ENCODE measurements at regions not wholly inside any gene's neighbourhood (a gene's known extent, or its start where the extent isn't known, plus 50 kb on each side); places are given as distances from the start of the nearest gene placed in this dataset.

DNA sequence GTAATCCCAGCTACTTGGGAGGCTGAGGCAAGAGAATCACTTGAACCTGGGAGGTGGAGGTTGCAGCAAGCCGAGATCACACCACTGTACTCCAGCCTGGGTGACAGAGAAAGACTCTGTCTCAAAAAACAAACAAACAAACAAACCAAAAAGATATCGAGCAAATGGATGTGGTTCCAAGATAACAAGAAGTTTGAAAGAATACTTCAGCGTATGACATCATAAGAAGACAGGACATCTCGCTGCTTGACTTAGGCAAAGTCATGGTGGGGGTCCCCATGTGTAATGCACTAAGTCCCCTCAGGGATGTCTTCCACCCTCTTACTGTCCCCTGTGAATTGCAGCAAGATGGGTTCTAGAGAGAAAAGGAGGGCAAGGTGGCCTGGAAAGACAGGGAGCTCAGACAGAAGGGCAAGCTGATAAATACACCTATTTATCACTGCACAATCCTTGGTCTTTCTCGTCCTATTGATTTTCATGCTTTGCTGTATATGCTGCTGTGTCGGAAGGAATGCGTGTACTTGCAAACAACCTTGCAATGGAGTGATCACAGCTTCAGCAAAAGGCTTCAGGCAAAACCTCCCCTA is 115.0 kb downstream of the BDH1 start:
- no peaks in the 10 kb centered on the region for H3K9me3 ChIP-seq (ENCODE audit: insufficient read depth in 2 of 2, low read depth in 1 of 2, low read length in 1 of 2)
- no peak overlapping the region for H2AFZ ChIP-seq (ENCODE audit: low read length)
- no peaks in the 10 kb centered on the region for H3K79me1 ChIP-seq (ENCODE audit: low read depth, low read length)
- no peaks in the 10 kb centered on the region for H4K20me1 ChIP-seq (replicated peaks in 1 of 2; ENCODE audit: control insufficient read depth in 1 of 2, insufficient read depth in 2 of 2, low read length in 2 of 2)
- no peak overlapping the region for H2BK15ac ChIP-seq (ENCODE audit: low read length)
- H3K4ac ChIP-seq (replicated peaks; ENCODE audit: insufficient read length, low read depth, low read length), result no peak overlapping the region
- no peak overlapping the region for H3K9ac ChIP-seq (replicated peaks in 1 of 4; ENCODE audit: extremely low read depth in 1 of 4, low read depth in 3 of 4, low read length in 3 of 4)
- H3K4me2 ChIP-seq (ENCODE audit: insufficient read depth in 1 of 2, low read depth in 2 of 2, low read length in 2 of 2), result no peak overlapping the region
- no peak overlapping the region for H3K23ac ChIP-seq (ENCODE audit: insufficient read length)
- H3K27ac ChIP-seq (ENCODE audit: low read depth, low read length), result no peak overlapping the region
- no peak overlapping the region for H4K91ac ChIP-seq (replicated peaks; ENCODE audit: insufficient read length, low read length)
- H3K79me2 ChIP-seq (ENCODE audit: control insufficient read depth in 1 of 2, insufficient read depth in 2 of 2, low read length in 2 of 2), result no peaks in the 10 kb centered on the region
- H4K8ac ChIP-seq (ENCODE audit: extremely low read depth, insufficient read depth, low read length), result no peak overlapping the region
- TF ChIP-seq RFX5 (IDR thresholded peaks at IDR 0.05; ENCODE audit: borderline replicate concordance, low read depth, low read length) (no peak), TEAD4 (IDR thresholded peaks at IDR 0.05; ENCODE audit: low read depth, low read length) (no peak), SP2 (IDR thresholded peaks at IDR 0.05; ENCODE audit: low read length) (no peak), SP1 (IDR thresholded peaks at IDR 0.05; ENCODE audit: low read depth, low read length) (no peak), HDAC2 (IDR thresholded peaks at IDR 0.05; ENCODE audit: borderline replicate concordance in 1 of 2, low read depth in 2 of 2, low read length in 2 of 2) (no peak), SUZ12 (IDR thresholded peaks at IDR 0.05; ENCODE audit: low read length) (no peak), RBBP5 (IDR thresholded peaks at IDR 0.05; ENCODE audit: borderline replicate concordance, low read depth, low read length) (no peak), ZNF274 (IDR thresholded peaks at IDR 0.05; ENCODE audit: borderline replicate concordance, extremely low read depth, low read length) (no peak), JUND (IDR thresholded peaks at IDR 0.05; ENCODE audit: low read length) (no peak), BCL11A (IDR thresholded peaks at IDR 0.05; ENCODE audit: low read depth in 2 of 2, low read length in 2 of 2) (no peak)
- TF ChIP-seq, protein P1, sequence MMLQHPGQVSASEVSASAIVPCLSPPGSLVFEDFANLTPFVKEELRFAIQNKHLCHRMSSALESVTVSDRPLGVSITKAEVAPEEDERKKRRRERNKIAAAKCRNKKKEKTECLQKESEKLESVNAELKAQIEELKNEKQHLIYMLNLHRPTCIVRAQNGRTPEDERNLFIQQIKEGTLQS (IDR thresholded peaks at IDR 0.05; ENCODE audit: insufficient read depth, low read depth, low read length), result no peak
- H3K56ac ChIP-seq (replicated peaks; ENCODE audit: insufficient read length, low read depth, low read length), result no peak overlapping the region
- POLR2A ChIA-PET (ENCODE audit: partially characterized antibody), result no interaction called here
- no peak overlapping the region for H2AK5ac ChIP-seq (ENCODE audit: low read depth, low read length)
- no peak overlapping the region for H2BK12ac ChIP-seq (ENCODE audit: low read depth, low read length)
- no peaks in the 10 kb centered on the region for H3K23me2 ChIP-seq (ENCODE audit: low read depth, low read length)
- CTCF ChIA-PET (ENCODE audit: partially characterized antibody), result interaction anchor here (1.0 to 1.1 kb wide), 2 partner anchors 18 to 184 kb away, joined by 4 read pairs; no protein-coding TSS in a partner anchor
- H3K18ac ChIP-seq (ENCODE audit: extremely low read depth, low read length), result no peak overlapping the region
- no peak overlapping the region for H2BK120ac ChIP-seq (replicated peaks; ENCODE audit: low read depth, low read length)
- no peaks in the 10 kb centered on the region for H3K4me1 ChIP-seq (replicated peaks in 1 of 4; ENCODE audit: control insufficient read depth in 3 of 4, insufficient read depth in 4 of 4, low read length in 3 of 4)
- H3K27me3 ChIP-seq (replicated peaks in 1 of 4; ENCODE audit: control insufficient read depth in 3 of 4, extremely low read depth in 1 of 4, insufficient read depth in 3 of 4, low read length in 3 of 4), result no peaks in the 10 kb centered on the region
- H4K5ac ChIP-seq (ENCODE audit: insufficient read length, low read depth, low read length), result no peak overlapping the region
- DNase-seq (ENCODE audit: low read depth in 1 of 2, low spot score in 2 of 2), result no peak
- H2BK20ac ChIP-seq (ENCODE audit: low read length), result no peak overlapping the region
- WGBS, 2 experiments (ENCODE audit: extremely low coverage in 1 of 2, insufficient coverage in 1 of 2, insufficient read length in 1 of 2, insufficient replicate concordance in 2 of 2, low coverage in 1 of 2, low lambda C conversion rate in 2 of 2, missing lambda C conversion rate in 1 of 2), result 94% methylated on average over 7 of the region's 7 CpGs; no CpG with 5 or more reads in 1 of the 2 experiments
- H3K36me3 ChIP-seq (ENCODE audit: control insufficient read depth in 2 of 4, insufficient read depth in 4 of 4, low read length in 3 of 4), result no peaks in the 10 kb centered on the region
- H3K4me3 ChIP-seq (ENCODE audit: extremely low read depth in 1 of 4, insufficient read depth in 2 of 4, low read depth in 3 of 4, low read length in 4 of 4), result no peak overlapping the region
- FAIRE-seq, result no peak
- H3K14ac ChIP-seq (ENCODE audit: insufficient read length), result no peak overlapping the region
- no peak overlapping the region for H2BK5ac ChIP-seq (ENCODE audit: low read depth, low read length)

Data from H1 (cell line).